K562 (cell line): ENCODE measurements at regions not wholly inside any gene's neighbourhood (a gene's known extent, or its start where the extent isn't known, plus 50 kb on each side); places are given as distances from the start of the nearest gene placed in this dataset.
"Not testable (repeated sequence)": the region's sequence is repeated elsewhere in the genome, so short reads cannot be mapped to it uniquely, and the experiment has no call there.

Experiments used
- ATAC-seq: fragments of 200-7000 bp; cut with Tn5 transposase; 3 replicates; pipeline ENCODE4 v1.9.1; 2020; ENCODE audit warnings: moderate library complexity
- BruUV-seq: library from RNA; stranded (reverse); fragments of 400-500 nt; replicated peaks from 2 replicates; lab custom pipeline; 2021; lab: Mats Ljungman, UMichigan
- CTCF ChIA-PET: fragments of 300-600 bp; formaldehyde crosslinking; extraction: SDS; loops from one replicate; lab custom pipeline; 2021; ENCODE audit warnings: low intra/inter-chr PET ratio; lab: Yijun Ruan, JAX
- POLR2A ChIA-PET: fragments of 300-600, 350-650 bp; sonication (Branson Sonifier 250); formaldehyde crosslinking; extraction: SDS; loops from one replicate; lab custom pipeline; 2021; ENCODE audit warnings: antibody characterized with exemption, inconsistent platforms; lab: Yijun Ruan, JAX
- DNase-seq, 4 experiments: peaks; one replicate each; pipeline versions ENCODE4 v3.0.0 to v3.0.0-alpha.2; 2011 to 2018; ENCODE audit warnings: low spot score in 3 of 4, mixed read lengths in 3 of 4; ENCODE audit errors: extremely low read depth in 1 of 4
- FAIRE-seq: peaks from 2 replicates; lab custom pipeline; 2011; peaks lifted over from hg19 to GRCh38; lab: Jason Lieb, UNC
- H2AFZ ChIP-seq: 2 replicates; pipeline ENCODE4 v1.6.0; 2011; ENCODE audit warnings: low read depth, low read length, control low read depth, inconsistent platforms
- H3K27ac ChIP-seq: fragments of 200-600 bp; 3 replicates; pipeline ENCODE4 v1.8.0; 2011; ENCODE audit warnings: low read depth, mild to moderate bottlenecking, control low read depth, inconsistent platforms, low read length, moderate library complexity, mixed read lengths; ENCODE audit errors: extremely low read depth
- H3K27me3 ChIP-seq, 2 experiments: fragments of 300-600 bp in 1 of 2; 2 replicates in 1 of 2; 3 replicates in 1 of 2; pipeline versions ENCODE4 v1.6.0 to v1.8.0; 2011; ENCODE audit warnings: inconsistent platforms in 2 of 2, low read length in 2 of 2, mild to moderate bottlenecking in 1 of 2, mixed read lengths in 1 of 2, moderate library complexity in 1 of 2; ENCODE audit not compliant: control insufficient read depth in 2 of 2, insufficient read depth in 2 of 2
- H3K36me3 ChIP-seq: fragments of 300-600 bp; 3 replicates; pipeline ENCODE4 v1.8.0; 2011; ENCODE audit warnings: mild to moderate bottlenecking, low read length, inconsistent platforms; ENCODE audit not compliant: control insufficient read depth, insufficient read depth
- H3K4me1 ChIP-seq, 2 experiments: fragments of 200-600 bp in 1 of 2; replicated peaks in 1 of 2; 2 replicates in 1 of 2; 3 replicates in 1 of 2; pipeline versions ENCODE4 v1.5.1 to v1.8.0; 2011; ENCODE audit warnings: inconsistent platforms in 2 of 2, low read length in 2 of 2, mild to moderate bottlenecking in 1 of 2, mixed read lengths in 1 of 2, moderate library complexity in 1 of 2; ENCODE audit not compliant: control insufficient read depth in 2 of 2, insufficient read depth in 2 of 2
- H3K4me2 ChIP-seq: 2 replicates; pipeline ENCODE4 v1.6.1; 2011; ENCODE audit warnings: low read length, control low read depth, inconsistent platforms, mixed read lengths; ENCODE audit not compliant: insufficient read depth
- H3K4me3 ChIP-seq: fragments of 200-600 bp; sonication (generic), shearing (Covaris generic); 2 replicates; pipeline ENCODE4 v1.5.1; 2016; ENCODE audit warnings: control low read depth, inconsistent platforms
- H3K79me2 ChIP-seq: fragments of 200-600 bp; 3 replicates; pipeline ENCODE4 v1.8.0; 2011; ENCODE audit warnings: low read length, inconsistent platforms; ENCODE audit not compliant: control insufficient read depth, insufficient read depth
- H3K9ac ChIP-seq, 2 experiments: 2 replicates each; pipeline versions ENCODE4 v1.6.0 to v1.6.1; 2011; ENCODE audit warnings: low read depth in 2 of 2, low read length in 2 of 2, control low read depth in 1 of 2, inconsistent platforms in 1 of 2, mild to moderate bottlenecking in 1 of 2, mixed read lengths in 1 of 2; ENCODE audit not compliant: insufficient read depth in 1 of 2
- H3K9me1 ChIP-seq: one replicate; pipeline ENCODE4 v1.6.0; 2011; ENCODE audit warnings: inconsistent platforms, mild to moderate bottlenecking, low read length, moderate library complexity; ENCODE audit not compliant: control insufficient read depth, insufficient read depth
- H3K9me3 ChIP-seq: replicated peaks from 2 replicates; pipeline ENCODE4 v1.5.1; 2011; ENCODE audit warnings: low read depth, low read length, inconsistent platforms; ENCODE audit not compliant: control insufficient read depth, insufficient read depth
- H4K20me1 ChIP-seq: replicated peaks from 2 replicates; pipeline ENCODE4 v1.6.1; 2011; ENCODE audit warnings: low read length, inconsistent platforms, mixed read lengths; ENCODE audit not compliant: control insufficient read depth, insufficient read depth
- CREB1 ChIP-seq, 2 experiments: sonication (generic) in 1 of 2; formaldehyde crosslinking in 1 of 2; IDR thresholded peaks; 2 replicates each; pipeline versions ENCODE4 v1.6.1 to v1.8.0; 2012 to 2022; ENCODE audit warnings: inconsistent platforms in 1 of 2, mild to moderate bottlenecking in 1 of 2, missing genetic modification reagents in 1 of 2, moderate library complexity in 1 of 2
- FOXM1 ChIP-seq, 2 experiments: fragments of 450-650 bp in 1 of 2; sonication (generic) in 1 of 2; formaldehyde crosslinking in 1 of 2; IDR thresholded peaks; 2 replicates each; pipeline versions ENCODE4 v1.6.1 to v1.9.0; 2017 to 2022; ENCODE audit warnings: low read depth in 2 of 2, mild to moderate bottlenecking in 2 of 2, missing genetic modification reagents in 1 of 2, moderate library complexity in 1 of 2
- KDM5B ChIP-seq: fragments of 200-600 bp; sonication (generic); IDR thresholded peaks from 2 replicates; pipeline ENCODE4 v1.6.1; 2012; ENCODE audit warnings: low read depth, mild to moderate bottlenecking, moderate library complexity, low read length, control low read depth, inconsistent platforms; ENCODE audit not compliant: insufficient replicate concordance
- LARP7 ChIP-seq: fragments of 450-650 bp; IDR thresholded peaks from 2 replicates; pipeline ENCODE4 v1.6.1; 2016
- NCOA2 ChIP-seq, 2 experiments: fragments of 450-650 bp; IDR thresholded peaks; 2 replicates each; pipeline ENCODE4 v1.6.1; 2018; ENCODE audit warnings: mild to moderate bottlenecking in 2 of 2, moderate library complexity in 1 of 2; ENCODE audit not compliant: partially characterized antibody in 2 of 2
- SMAD1 ChIP-seq: fragments of 150-350 bp; IDR thresholded peaks from 2 replicates; pipeline ENCODE4 v1.6.1; 2014; ENCODE audit warnings: low read length, low read depth; ENCODE audit not compliant: partially characterized antibody
- SMARCA5 ChIP-seq: fragments of 450-650 bp; IDR thresholded peaks from 2 replicates; pipeline ENCODE4 v1.6.1; 2016
- SMARCE1 ChIP-seq: fragments of 450-650 bp; IDR thresholded peaks from 2 replicates; pipeline ENCODE4 v1.7.1; 2016; ENCODE audit warnings: mild to moderate bottlenecking
- ZBTB7A ChIP-seq: IDR thresholded peaks from 2 replicates; pipeline ENCODE4 v1.6.1; 2011; ENCODE audit warnings: low read depth, mild to moderate bottlenecking, low read length, moderate library complexity, borderline replicate concordance; ENCODE audit not compliant: control insufficient read depth
- ZNF707 ChIP-seq: fragments of 250-450 bp; sonication (Bioruptor Pico); conservative IDR thresholded peaks from 2 replicates; pipeline ENCODE4 v1.8.0; 2022; ENCODE audit warnings: inconsistent platforms, mild to moderate bottlenecking, moderate library complexity
- WGBS: fragments of 100-300 bp; shearing (Covaris generic); methylation state at CpG from one replicate; pipeline ENCODE4 v1.1.6; 2016; ENCODE audit warnings: low coverage, mixed read lengths; ENCODE audit not compliant: insufficient coverage; ENCODE audit errors: missing lambda C conversion rate; 5-methylcytosine and 5-hydroxymethylcytosine counted together
- in situ Hi-C: fragments of 300-500 bp; cut with MboI; formaldehyde crosslinking; loops from 4 replicates; pipeline ENCODE4 v1.15.0; 2018; ENCODE audit warnings: inconsistent platforms, mixed read lengths
- intact Hi-C: fragments of 100-400 bp; cut with micrococcal nuclease; formaldehyde crosslinking; loops from 2 replicates; pipeline ENCODE4 v1.14.2; 2022
- TF ChIP-seq, protein P1 (sequence below): sonication (generic); formaldehyde crosslinking; IDR thresholded peaks from 2 replicates; pipeline ENCODE4 v1.4.0; 2020; ENCODE audit warnings: mild to moderate bottlenecking, missing genetic modification reagents
- TF ChIP-seq, protein P2 (sequence below): fragments of 250-450 bp; sonication (Bioruptor Pico); IDR thresholded peaks from 2 replicates; pipeline ENCODE4 v1.8.0; 2021; ENCODE audit warnings: moderate library complexity, mild to moderate bottlenecking, inconsistent platforms

DNA sequence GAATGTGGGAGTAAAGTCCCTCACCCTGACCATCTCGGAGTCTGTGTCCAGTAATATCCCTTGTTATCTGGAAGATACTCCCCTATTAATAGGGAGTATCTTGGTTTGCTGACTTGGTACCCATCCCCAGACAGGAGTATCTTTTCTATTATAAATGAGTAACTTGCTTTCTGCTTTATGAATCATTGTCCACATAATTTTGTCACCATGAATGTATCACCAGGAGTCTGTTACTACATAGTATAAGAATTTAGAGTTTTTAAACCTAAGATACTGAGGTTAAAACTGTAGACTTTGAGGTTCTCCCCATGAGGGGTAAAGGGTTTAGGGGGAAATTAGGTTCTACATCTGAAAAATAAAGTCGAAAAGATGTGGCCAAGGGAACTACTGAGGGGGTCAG lies 175.6 kb downstream of the FCRL5 start:
- Histone ChIP-seq H4K20me1 (no peaks in the 10 kb centered on the region), H3K9me1 (no peaks in the 10 kb centered on the region), H2AFZ (no peak overlapping the region), H3K79me2 (no peaks in the 10 kb centered on the region), H3K9me3 (no peaks in the 10 kb centered on the region), H3K4me1 (peaks cover 5 to 7% of the 10 kb centered on the region in 2 experiments; a peak in 4 of 5 replicates), H3K4me2 (no peak overlapping the region), H3K27me3 (peaks cover 0 to 12% of the 10 kb centered on the region in 2 experiments; a peak in 2 of 5 replicates), H3K9ac (no peak overlapping the region), H3K4me3 (no peak overlapping the region), H3K36me3 (no peaks in the 10 kb centered on the region), H3K27ac (no peak overlapping the region)
- DNase-seq (no peak), FAIRE-seq (no peak), ATAC-seq (no peak)
- BruUV-seq = no TSS peak
- in situ Hi-C loops = loop anchor here (5.0 kb wide), 1 partner anchor 111 kb away; no protein-coding TSS in a partner anchor
- ChIA-PET POLR2A (no interaction called here), CTCF (interaction anchor here (1.3 to 1.7 kb wide), 2 partner anchors 114 to 183 kb away, joined by 4 to 7 read pairs; no protein-coding TSS in a partner anchor)
- 26% methylated on average over 2 of the region's 2 CpGs for WGBS
- TF ChIP-seq NCOA2 (IDR thresholded peaks at IDR 0.05; ENCODE audit: partially characterized antibody in 2 of 2) (no peak), ZBTB7A (no peak), SMARCE1 (no peak), SMAD1 (no peak), KDM5B (no peak), LARP7 (no peak), FOXM1 (IDR thresholded peaks at IDR 0.05; ENCODE audit: low read depth) (no peak), FOXM1 (CRISPR knock-in tag; IDR thresholded peaks at IDR 0.05; ENCODE audit: low read depth) (no peak), ZNF707 (CRISPR knock-in tag) (no peak), CREB1 (IDR thresholded peaks at IDR 0.05) (no peak), CREB1 (CRISPR knock-in tag; IDR thresholded peaks at IDR 0.05) (no peak), SMARCA5 (no peak)
- TF ChIP-seq, protein P1, sequence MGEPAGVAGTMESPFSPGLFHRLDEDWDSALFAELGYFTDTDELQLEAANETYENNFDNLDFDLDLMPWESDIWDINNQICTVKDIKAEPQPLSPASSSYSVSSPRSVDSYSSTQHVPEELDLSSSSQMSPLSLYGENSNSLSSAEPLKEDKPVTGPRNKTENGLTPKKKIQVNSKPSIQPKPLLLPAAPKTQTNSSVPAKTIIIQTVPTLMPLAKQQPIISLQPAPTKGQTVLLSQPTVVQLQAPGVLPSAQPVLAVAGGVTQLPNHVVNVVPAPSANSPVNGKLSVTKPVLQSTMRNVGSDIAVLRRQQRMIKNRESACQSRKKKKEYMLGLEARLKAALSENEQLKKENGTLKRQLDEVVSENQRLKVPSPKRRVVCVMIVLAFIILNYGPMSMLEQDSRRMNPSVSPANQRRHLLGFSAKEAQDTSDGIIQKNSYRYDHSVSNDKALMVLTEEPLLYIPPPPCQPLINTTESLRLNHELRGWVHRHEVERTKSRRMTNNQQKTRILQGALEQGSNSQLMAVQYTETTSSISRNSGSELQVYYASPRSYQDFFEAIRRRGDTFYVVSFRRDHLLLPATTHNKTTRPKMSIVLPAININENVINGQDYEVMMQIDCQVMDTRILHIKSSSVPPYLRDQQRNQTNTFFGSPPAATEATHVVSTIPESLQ = no peak
- TF ChIP-seq, protein P2, sequence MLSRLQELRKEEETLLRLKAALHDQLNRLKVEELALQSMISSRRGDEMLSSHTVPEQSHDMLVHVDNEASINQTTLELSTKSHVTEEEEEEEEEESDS = no peak
- intact Hi-C loops = loop anchor here (1.0 to 5.0 kb wide), 3 partner anchors 65 to 184 kb away; no protein-coding TSS in a partner anchor

DNA sequence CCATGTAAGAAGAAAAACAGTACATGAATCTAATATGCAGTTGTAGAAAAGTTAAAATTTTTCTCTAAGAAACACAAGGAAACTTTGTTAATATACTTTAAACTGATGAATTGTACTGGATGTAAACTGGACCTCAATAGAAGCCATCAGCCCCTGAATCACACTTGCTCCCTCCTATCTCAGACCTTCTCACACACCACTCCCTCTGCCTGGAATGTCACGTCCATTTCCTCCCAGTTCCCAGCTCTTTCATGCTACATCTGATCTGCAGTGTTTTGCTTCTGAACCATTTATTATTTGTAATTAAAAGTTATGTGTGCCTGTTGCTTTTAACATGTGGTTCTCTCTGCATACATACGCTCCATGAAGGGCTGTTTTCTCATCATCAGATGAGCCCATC lies 180.0 kb downstream of the FCRL5 start:
- 44% methylated on average over 2 of the region's 2 CpGs for WGBS
- ATAC-seq, H3K27me3 ChIP-seq, H3K9me1 ChIP-seq, H3K9me3 ChIP-seq, BruUV-seq, H3K36me3 ChIP-seq, POLR2A ChIA-PET, in situ Hi-C loops, H3K9ac ChIP-seq, DNase-seq, H4K20me1 ChIP-seq, H3K4me3 ChIP-seq, H3K4me2 ChIP-seq, FAIRE-seq, intact Hi-C loops, H3K79me2 ChIP-seq: not testable (repeated sequence)
- Histone ChIP-seq H3K4me1 (peaks cover 10 to 34% of the 10 kb centered on the region in 2 experiments; a peak in 4 of 5 replicates), H3K27ac (0 out of 3 replicates have a peak overlapping the region, but pooled peaks have one; percentile 20), H2AFZ (peak overlapping the region; percentile 53)
- CTCF ChIA-PET = interaction anchor here (1.0 kb wide), 1 partner anchor 60 kb away, joined by 4 read pairs; no protein-coding TSS in a partner anchor
